Activated naive CD8-positive, alpha-beta T cell treated with anti-CD3 and anti-CD28 coated beads, Interleukin-2, amount 10 ng/mL, durations not matched to agents 7 days and 5 days (primary cell): ENCODE measurements at regions not wholly inside any gene's neighbourhood (a gene's known extent, or its start where the extent isn't known, plus 50 kb on each side); places are given as distances from the start of the nearest gene placed in this dataset.

Experiments
- ATAC-seq: fragments of 150-1000 bp; cut with Tn5 transposase; one replicate; pipeline ENCODE4 v1.10.0; 2021; ENCODE audit warnings: low read depth, moderate library complexity
- POLR2A ChIA-PET: fragments of 350-600 bp; sonication (Branson Sonifier 250); formaldehyde crosslinking; loops from one replicate; lab custom pipeline; 2021; ENCODE audit warnings: antibody characterized with exemption; lab: Charles Lee
- DNase-seq: peaks from one replicate; pipeline ENCODE4 v3.0.0; 2021
- H3K27ac Mint-ChIP-seq: one replicate; pipeline ENCODE4 v1.8.0; 2022; ENCODE audit warnings: mild to moderate bottlenecking, mixed read lengths
- H3K27me3 Mint-ChIP-seq: one replicate; pipeline ENCODE4 v1.8.0; 2022; ENCODE audit warnings: mild to moderate bottlenecking, moderate library complexity, mixed read lengths
- H3K36me3 Mint-ChIP-seq: one replicate; pipeline ENCODE4 v1.8.0; 2021; ENCODE audit warnings: mild to moderate bottlenecking, mixed read lengths
- H3K4me1 Mint-ChIP-seq: one replicate; pipeline ENCODE4 v1.8.0; 2021; ENCODE audit warnings: mixed read lengths
- H3K4me3 Mint-ChIP-seq: one replicate; pipeline ENCODE4 v1.8.0; 2022; ENCODE audit warnings: mild to moderate bottlenecking, moderate library complexity, mixed read lengths
- H3K9me3 Mint-ChIP-seq: one replicate; pipeline ENCODE4 v1.8.0; 2021; ENCODE audit warnings: mixed read lengths

DNA sequence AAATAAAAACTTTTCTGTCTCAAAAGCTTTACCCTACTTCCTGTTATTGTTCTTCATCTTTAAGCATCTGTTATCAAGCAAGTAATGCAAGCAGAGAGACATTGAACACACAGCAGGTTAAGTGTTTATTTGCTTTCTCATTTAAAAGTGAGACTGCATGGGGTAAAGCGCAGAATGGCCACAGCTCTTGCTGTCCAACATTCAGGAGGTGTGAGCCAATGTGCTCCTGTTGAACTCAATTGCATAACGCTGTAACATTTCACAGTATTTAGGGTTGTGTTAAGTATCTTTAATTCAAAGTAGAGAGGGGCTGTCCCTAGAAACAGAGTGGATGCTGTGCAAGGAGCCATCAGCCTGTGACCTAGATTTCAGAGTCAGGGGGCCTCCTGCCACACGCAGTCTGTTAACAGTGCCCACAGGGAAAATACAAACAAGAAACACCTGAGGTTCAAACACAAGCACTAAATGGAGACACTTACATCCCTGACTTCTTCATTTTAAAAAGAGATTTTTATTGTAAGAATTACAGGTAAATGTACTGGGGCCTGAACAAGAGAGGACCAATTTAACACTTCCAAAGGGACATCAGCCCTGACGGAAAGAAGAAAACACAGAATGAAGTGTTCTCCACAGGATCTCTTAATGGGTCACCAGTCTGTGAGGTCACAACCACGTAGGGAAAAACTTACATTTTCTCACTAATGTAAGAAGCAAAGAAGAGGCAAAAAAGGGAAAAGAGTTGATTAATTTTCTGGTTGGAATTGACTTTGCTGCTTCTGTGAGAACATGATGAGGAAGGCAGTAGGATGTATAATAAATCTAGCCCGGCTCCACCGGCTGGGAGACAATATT is 815.1 kb downstream of the VGLL3 start:
- Mint-ChIP-seq H3K4me1 (no peaks in the 10 kb centered on the region), H3K4me3 (no peak overlapping the region), H3K27ac (no peak overlapping the region), H3K9me3 (peaks cover 4% of the 10 kb centered on the region), H3K27me3 (no peaks in the 10 kb centered on the region), H3K36me3 (no peaks in the 10 kb centered on the region)
- DNase-seq (no peak), ATAC-seq (no peak)
- POLR2A ChIA-PET: no interaction called here

- no peaks in the 10 kb centered on the region for H3K27me3 Mint-ChIP-seq
- POLR2A ChIA-PET: no interaction called here
- H3K9me3 Mint-ChIP-seq: peaks cover 2% of the 10 kb centered on the region
- no peaks in the 10 kb centered on the region for H3K4me1 Mint-ChIP-seq
- no peak overlapping the region for H3K27ac Mint-ChIP-seq
- no peaks in the 10 kb centered on the region for H3K36me3 Mint-ChIP-seq
- no peak for DNase-seq
- no peak overlapping the region for H3K4me3 Mint-ChIP-seq
- no peak for ATAC-seq
Measured at GRCh38 chr3:86175051-86175536, 815.9 kb downstream of the VGLL3 start.

GRCh38 chr3:86173401-86173800 is 817.5 kb downstream of the VGLL3 start:
- no peak for DNase-seq
- POLR2A ChIA-PET: no interaction called here
- no peaks in the 10 kb centered on the region for H3K36me3 Mint-ChIP-seq
- no peak overlapping the region for H3K4me3 Mint-ChIP-seq
- H3K27me3 Mint-ChIP-seq: no peaks in the 10 kb centered on the region
- no peak for ATAC-seq
- no peak overlapping the region for H3K27ac Mint-ChIP-seq
- H3K9me3 Mint-ChIP-seq: peaks cover 2% of the 10 kb centered on the region
- H3K4me1 Mint-ChIP-seq: no peaks in the 10 kb centered on the region

DNA sequence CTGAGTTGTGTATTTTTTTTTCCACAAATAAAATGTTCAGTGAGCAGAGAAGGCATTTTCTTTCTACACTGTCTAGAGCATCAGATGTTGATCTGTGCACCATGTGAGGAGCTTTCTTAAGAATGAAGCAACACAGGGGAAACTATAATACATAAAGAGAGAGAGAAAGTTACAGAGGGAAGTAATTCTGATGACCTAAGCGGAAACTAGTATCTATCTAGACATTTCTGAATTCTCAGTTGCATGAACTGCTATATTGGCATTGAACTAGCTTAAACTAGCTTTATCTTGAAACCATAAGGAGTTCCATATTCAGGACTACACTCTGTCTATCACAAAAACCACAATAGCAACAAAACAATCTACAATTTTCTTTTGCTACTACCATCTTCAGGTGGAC is 822.4 kb downstream of the VGLL3 start:
- Mint-ChIP-seq H3K36me3 (no peaks in the 10 kb centered on the region), H3K27me3 (no peaks in the 10 kb centered on the region), H3K4me3 (no peak overlapping the region), H3K4me1 (no peaks in the 10 kb centered on the region), H3K27ac (no peak overlapping the region), H3K9me3 (peaks cover 2% of the 10 kb centered on the region)
- ATAC-seq (no peak), DNase-seq (no peak)
- POLR2A ChIA-PET: no interaction called here

GRCh38 chr3:86162521-86162920 is 828.4 kb downstream of the VGLL3 start:
- Mint-ChIP-seq H3K27me3 (no peaks in the 10 kb centered on the region), H3K4me3 (no peak overlapping the region), H3K9me3 (peaks cover 2% of the 10 kb centered on the region), H3K27ac (no peak overlapping the region), H3K36me3 (no peaks in the 10 kb centered on the region), H3K4me1 (no peaks in the 10 kb centered on the region)
- DNase-seq (no peak), ATAC-seq (no peak)
- POLR2A ChIA-PET: no interaction called here

- no peak overlapping the region for H3K4me3 Mint-ChIP-seq
- POLR2A ChIA-PET: no interaction called here
- H3K36me3 Mint-ChIP-seq: no peaks in the 10 kb centered on the region
- no peak overlapping the region for H3K27ac Mint-ChIP-seq
- H3K27me3 Mint-ChIP-seq: no peaks in the 10 kb centered on the region
- H3K9me3 Mint-ChIP-seq: peaks cover 2% of the 10 kb centered on the region
- H3K4me1 Mint-ChIP-seq: no peaks in the 10 kb centered on the region
- no peak for ATAC-seq
- no peak for DNase-seq
Measured at GRCh38 chr3:86161493-86161892, 829.5 kb downstream of the VGLL3 start.

GRCh38 chr3:86152620-86153019 is 838.3 kb downstream of the VGLL3 start:
- no peaks in the 10 kb centered on the region for H3K36me3 Mint-ChIP-seq

DNA sequence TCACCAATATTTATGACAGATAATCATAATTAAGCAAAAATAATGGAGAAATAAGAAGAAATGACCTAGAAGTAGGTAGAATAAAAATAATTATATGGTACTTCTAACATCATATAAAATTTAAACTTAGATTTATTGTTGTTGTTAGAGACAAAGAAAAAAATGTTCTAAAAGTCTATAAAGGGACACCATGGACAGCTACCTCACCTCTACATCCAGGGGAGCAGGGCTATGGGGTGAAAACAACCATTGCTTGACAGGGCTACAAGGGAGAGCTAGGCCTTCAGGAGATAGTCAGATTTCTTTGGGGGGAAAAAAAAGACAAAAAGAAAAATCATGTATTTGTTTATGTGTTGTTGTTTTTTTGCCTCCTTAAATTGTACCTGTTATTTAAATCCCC is 841.9 kb downstream of the VGLL3 start:
- no peaks in the 10 kb centered on the region for H3K36me3 Mint-ChIP-seq
- no peaks in the 10 kb centered on the region for H3K4me1 Mint-ChIP-seq
- ATAC-seq (no peak), DNase-seq (no peak)
- POLR2A ChIA-PET: no interaction called here
- H3K4me3 Mint-ChIP-seq: no peak overlapping the region
- H3K27ac Mint-ChIP-seq: no peak overlapping the region
- H3K9me3 Mint-ChIP-seq: no peaks in the 10 kb centered on the region
- no peaks in the 10 kb centered on the region for H3K27me3 Mint-ChIP-seq

More at GRCh38 chr3:86152620-86153019, 838.3 kb downstream of the VGLL3 start:
- ATAC-seq (no peak), DNase-seq (no peak)
- peaks cover 1% of the 10 kb centered on the region for H3K9me3 Mint-ChIP-seq
- H3K4me1 Mint-ChIP-seq: no peaks in the 10 kb centered on the region
- POLR2A ChIA-PET: no interaction called here
- H3K4me3 Mint-ChIP-seq: no peak overlapping the region
- no peak overlapping the region for H3K27ac Mint-ChIP-seq
- no peaks in the 10 kb centered on the region for H3K27me3 Mint-ChIP-seq

DNA sequence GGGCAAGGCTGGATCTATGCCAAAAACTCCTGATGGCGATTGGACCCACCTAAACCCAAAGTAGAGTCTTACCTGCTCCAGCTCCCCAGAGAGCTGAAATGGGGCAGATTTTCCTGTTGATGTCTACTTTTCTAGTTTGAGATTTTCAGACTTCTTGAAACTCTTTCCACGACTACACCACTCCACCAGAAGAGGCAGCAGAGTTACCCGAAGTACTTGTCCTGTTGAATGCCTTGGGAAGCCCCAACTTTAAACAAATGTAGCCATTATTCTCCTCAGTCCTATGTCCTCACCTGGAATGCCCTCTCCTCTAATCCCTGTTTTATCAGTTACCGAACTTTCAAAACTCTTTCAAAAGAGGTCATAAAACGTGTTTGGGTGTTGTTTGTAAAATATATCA is 843.8 kb downstream of the VGLL3 start:
- no peaks in the 10 kb centered on the region for H3K4me1 Mint-ChIP-seq
- no peaks in the 10 kb centered on the region for H3K27me3 Mint-ChIP-seq
- H3K36me3 Mint-ChIP-seq: no peaks in the 10 kb centered on the region
- no peak overlapping the region for H3K27ac Mint-ChIP-seq
- POLR2A ChIA-PET: no interaction called here
- no peaks in the 10 kb centered on the region for H3K9me3 Mint-ChIP-seq
- ATAC-seq (no peak), DNase-seq (no peak)
- no peak overlapping the region for H3K4me3 Mint-ChIP-seq

DNA sequence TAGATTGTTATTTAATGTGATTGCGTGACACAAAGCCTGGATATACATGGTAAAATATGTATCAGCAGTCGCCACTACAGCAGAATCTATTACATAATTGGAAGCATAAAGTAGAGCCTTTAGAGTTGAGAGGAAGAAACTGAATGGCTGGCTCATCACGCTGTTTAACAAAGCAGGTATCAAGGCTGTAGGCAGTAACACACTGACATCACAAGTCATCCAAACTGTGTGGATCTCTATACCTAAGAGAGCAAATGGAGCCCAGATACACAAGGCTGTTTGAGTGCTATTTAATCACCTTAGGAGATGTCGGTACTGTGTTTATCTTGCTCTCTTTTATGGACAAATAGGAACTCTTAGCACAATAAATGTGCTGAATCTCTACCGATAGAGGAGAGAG is 864.4 kb downstream of the VGLL3 start:
- DNase-seq: no peak
- no peaks in the 10 kb centered on the region for H3K4me1 Mint-ChIP-seq
- no peaks in the 10 kb centered on the region for H3K36me3 Mint-ChIP-seq
- H3K27me3 Mint-ChIP-seq: no peaks in the 10 kb centered on the region
- H3K9me3 Mint-ChIP-seq: peaks cover 4% of the 10 kb centered on the region
- no peak overlapping the region for H3K27ac Mint-ChIP-seq
- ATAC-seq: no peak
- H3K4me3 Mint-ChIP-seq: no peak overlapping the region
- POLR2A ChIA-PET: no interaction called here
